T47D (cell line): ENCODE measurements at regions not wholly inside any gene's neighbourhood (a gene's known extent, or its start where the extent isn't known, plus 50 kb on each side); places are given as distances from the start of the nearest gene placed in this dataset.
A peak's percentile ranks its signal among the peaks of the same experiment; 100 is the strongest.

ENCODE experiments used
- DNase-seq, 2 experiments: peaks; one replicate each; pipeline versions ENCODE4 v3.0.0 to v3.0.0-alpha.2; 2011 to 2012; ENCODE audit warnings: low read depth in 1 of 2, low spot score in 1 of 2
- JUND ChIP-seq: IDR thresholded peaks from 2 replicates; pipeline ENCODE4 v1.6.1; 2012; ENCODE audit warnings: low read depth
- in situ Hi-C: cut with HindIII; loops from 2 replicates; pipeline ENCODE4 v1.10.0; 2016; ENCODE audit warnings: low sequenced_read_pairs, low pct_unique_long_range_greater_than_20kb

- no peak for DNase-seq
- in situ Hi-C loops: no loop called here
- TF ChIP-seq JUND: no peak
These were observed 400.3 kb upstream of the PKDCC start for GRCh38 chr2:41647468-41648050.

DNA sequence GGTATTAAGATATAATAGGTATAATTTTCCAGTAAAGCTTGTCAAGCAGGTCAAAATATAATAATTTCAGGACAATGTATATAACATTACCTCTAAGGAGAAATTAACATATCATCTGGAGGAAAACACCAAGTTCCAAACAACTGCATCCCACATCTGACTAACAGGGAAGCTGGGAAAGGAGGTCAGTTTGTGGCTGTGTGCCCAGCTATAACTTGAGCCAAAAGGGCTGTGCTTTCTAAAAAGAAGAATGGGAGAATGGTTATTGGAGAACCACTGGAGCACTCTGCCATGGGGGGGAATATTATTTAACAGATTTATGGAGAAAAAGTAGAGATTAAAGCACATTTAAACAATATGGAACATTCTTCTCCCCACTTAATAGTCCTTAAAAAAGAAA, 390.6 kb upstream of the PKDCC start:
- DNase-seq: no peak
- TF ChIP-seq JUND: no peak
- in situ Hi-C loops: no loop called here

DNA sequence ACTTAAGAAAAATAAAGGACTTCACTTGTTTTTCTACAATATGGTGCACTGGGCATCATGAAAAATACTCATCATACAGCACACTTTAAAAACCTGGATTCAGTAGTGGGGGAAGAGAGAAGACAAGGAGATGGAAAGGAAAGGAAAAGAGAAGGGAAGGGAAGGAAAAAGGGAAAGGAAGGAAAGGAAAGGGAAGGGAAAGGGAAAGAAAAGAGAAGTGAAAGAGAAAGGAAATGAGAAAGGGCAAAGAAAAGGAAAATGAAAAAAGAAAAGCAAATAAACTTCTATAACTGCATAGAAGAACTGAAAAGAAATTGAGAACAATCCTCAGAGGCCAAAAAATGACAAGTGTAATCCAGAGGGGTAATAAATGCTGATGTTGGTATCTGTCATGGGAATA, 388.1 kb upstream of the PKDCC start:
- no peak for DNase-seq
- in situ Hi-C loops: no loop called here
- TF ChIP-seq JUND: no peak

DNA sequence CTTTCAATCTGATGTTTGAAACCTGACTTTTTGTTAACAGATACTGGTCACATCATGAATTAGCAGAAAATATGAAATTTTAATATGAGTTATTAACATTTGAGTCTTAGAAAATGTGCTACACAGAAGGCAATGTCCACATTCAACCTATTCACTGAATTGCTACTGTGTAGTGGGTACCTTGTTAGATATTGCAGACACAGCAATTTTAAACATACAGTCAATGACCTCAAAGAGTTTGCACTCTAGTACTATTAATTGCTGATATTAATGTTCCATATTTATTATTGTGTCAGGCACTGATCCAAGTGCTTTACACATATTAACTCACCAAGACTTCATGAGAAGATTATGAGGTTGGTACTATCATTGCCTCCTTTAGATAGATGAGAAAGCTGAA, 385.4 kb upstream of the PKDCC start:
- DNase-seq: no peak
- in situ Hi-C loops: no loop called here
- TF ChIP-seq JUND: no peak

GRCh38 chr2:41663056-41663455, 384.8 kb upstream of the PKDCC start:
- DNase-seq: no peak
- TF ChIP-seq JUND: no peak
- in situ Hi-C loops: no loop called here

- TF ChIP-seq JUND: no peak
- in situ Hi-C loops: no loop called here
- DNase-seq: no peak
These were observed 379.3 kb upstream of the PKDCC start for GRCh38 chr2:41668529-41668928.

DNA sequence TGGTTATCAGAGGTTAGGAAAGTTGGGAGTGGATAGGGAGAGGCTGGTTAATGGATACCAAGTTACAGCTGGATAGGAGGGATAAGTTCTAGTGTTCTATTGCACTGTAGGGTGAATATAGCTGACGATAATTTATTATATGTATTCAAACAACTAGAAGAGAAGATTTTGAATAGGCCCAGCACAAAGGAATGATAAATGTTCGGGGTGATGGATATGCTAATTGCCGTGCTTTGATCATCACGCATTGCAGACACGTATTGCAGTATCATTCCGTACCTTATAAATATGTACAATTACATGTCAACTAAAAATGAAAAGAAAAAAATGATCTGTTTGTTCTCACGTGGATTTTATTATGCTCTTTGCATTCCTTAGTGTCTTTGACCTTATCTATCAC, 369.2 kb upstream of the PKDCC start:
- no peak for DNase-seq
- in situ Hi-C loops: no loop called here
- no peak for TF ChIP-seq JUND

DNA sequence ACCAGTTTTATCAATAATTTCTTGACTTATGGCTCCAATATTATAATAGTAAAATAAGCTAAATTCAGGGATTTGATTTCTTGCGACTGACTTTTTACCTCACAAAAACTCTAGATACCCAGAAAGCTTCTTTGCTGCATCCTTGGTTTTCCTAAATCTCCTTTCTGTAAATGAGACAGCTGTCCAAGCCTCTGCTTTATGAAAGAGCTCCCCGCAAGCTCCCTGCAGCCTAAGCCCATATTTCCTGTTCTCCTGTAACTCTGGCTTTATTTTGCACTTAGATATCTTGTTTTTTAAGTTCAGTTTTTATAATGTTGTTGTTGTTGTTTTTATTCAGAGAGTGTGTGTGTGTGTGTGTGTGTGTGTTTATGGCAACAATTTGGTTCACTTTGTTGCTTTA, 361.7 kb upstream of the PKDCC start:
- DNase-seq: no peak
- no peak for TF ChIP-seq JUND
- in situ Hi-C loops: no loop called here

DNA sequence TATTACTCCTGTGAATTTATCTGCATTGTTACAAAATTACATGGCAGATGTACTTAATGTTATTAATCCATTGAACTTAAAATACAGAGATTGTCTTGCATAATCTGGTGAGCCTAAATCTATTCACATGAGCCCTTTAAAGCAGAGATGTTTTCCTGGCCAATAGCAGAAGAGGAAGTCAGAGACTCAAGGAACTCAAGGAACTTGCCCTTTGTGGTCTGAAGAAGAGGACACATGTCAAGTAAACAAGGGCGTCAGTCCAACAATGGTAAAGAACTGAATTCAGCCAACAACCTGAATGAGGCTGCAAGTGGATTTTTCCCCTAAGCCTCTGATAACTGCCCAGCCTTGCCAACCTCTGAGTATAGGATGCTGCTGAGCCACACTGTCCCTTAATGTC, 356.3 kb upstream of the PKDCC start:
- peak in 1 of 2 experiments; percentile 20 for DNase-seq
- in situ Hi-C loops: no loop called here
- no peak for TF ChIP-seq JUND

DNA sequence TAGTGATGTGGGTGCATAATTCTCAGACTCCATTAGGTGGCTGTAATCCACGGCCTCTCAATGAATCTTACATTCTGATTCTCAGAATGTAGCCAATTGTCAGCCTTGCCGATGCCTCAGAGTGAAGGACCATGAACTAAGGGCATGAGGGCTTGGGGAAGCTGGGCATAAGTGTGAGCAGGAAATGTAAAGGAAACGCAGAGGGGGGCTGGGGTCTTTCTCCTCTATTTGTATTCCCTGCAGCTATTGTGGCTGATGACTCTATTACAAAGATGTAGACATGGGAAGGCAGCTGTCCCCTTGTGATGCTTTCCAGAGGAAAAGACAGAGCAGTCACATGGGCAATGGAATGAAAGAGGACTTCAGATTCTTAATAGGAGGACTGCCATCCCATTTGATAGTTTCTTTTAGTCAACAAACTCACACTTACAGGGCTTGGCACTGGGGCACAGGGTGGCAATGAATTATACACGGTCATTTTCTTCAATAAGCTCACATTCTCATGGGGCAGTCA, 353.2 kb upstream of the PKDCC start:
- DNase-seq: no peak
- in situ Hi-C loops: no loop called here
- no peak for TF ChIP-seq JUND

GRCh38 chr2:41695198-41696113, 352.4 kb upstream of the PKDCC start:
- TF ChIP-seq JUND: no peak
- peak in 1 of 2 experiments; percentile 16 for DNase-seq
- in situ Hi-C loops: no loop called here

- no peak for TF ChIP-seq JUND
- in situ Hi-C loops: no loop called here
- no peak for DNase-seq
These were observed 350.4 kb upstream of the PKDCC start for GRCh38 chr2:41697389-41697788.

- TF ChIP-seq JUND: no peak
- DNase-seq: peak in 1 of 2 experiments; percentile 33
- in situ Hi-C loops: no loop called here
These were observed 349.0 kb upstream of the PKDCC start for GRCh38 chr2:41698678-41699422.
